ENCODE measurements at regions not wholly inside any gene's neighbourhood (a gene's known extent, or its start where the extent isn't known, plus 50 kb on each side); places are given as distances from the start of the nearest gene placed in this dataset.
A peak's percentile ranks its signal among the peaks of the same experiment; 100 is the strongest.

DNA sequence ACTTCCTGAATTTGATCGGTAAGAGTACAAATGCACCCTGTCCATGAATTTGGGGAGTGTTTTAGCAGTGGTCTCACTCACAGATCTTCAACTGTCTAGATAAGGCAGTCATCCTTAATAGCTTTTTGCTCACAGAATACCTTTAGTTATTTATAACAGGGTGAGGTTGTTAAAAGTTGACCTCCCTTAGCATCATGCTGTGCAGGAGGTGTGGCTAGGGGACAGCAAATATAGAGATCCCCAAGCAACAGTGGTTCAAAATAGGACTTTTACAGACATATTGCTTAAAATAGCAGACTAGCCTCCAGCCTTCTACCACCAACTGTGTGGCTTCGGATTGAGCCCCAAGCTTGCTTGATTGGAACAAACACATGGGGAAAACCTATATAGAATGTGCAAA lies 724.4 kb downstream of the TLE1 start:
- H3K4me3 ChIP-seq (ENCODE audit: low read length), result no peak overlapping the region
- DNase-seq (ENCODE audit: low read depth), result no peak
- TF ChIP-seq, protein P1, sequence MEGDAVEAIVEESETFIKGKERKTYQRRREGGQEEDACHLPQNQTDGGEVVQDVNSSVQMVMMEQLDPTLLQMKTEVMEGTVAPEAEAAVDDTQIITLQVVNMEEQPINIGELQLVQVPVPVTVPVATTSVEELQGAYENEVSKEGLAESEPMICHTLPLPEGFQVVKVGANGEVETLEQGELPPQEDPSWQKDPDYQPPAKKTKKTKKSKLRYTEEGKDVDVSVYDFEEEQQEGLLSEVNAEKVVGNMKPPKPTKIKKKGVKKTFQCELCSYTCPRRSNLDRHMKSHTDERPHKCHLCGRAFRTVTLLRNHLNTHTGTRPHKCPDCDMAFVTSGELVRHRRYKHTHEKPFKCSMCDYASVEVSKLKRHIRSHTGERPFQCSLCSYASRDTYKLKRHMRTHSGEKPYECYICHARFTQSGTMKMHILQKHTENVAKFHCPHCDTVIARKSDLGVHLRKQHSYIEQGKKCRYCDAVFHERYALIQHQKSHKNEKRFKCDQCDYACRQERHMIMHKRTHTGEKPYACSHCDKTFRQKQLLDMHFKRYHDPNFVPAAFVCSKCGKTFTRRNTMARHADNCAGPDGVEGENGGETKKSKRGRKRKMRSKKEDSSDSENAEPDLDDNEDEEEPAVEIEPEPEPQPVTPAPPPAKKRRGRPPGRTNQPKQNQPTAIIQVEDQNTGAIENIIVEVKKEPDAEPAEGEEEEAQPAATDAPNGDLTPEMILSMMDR (IDR thresholded peaks at IDR 0.05; ENCODE audit: insufficient read depth, low read depth, low read length, missing control alignments), result no peak

DNA sequence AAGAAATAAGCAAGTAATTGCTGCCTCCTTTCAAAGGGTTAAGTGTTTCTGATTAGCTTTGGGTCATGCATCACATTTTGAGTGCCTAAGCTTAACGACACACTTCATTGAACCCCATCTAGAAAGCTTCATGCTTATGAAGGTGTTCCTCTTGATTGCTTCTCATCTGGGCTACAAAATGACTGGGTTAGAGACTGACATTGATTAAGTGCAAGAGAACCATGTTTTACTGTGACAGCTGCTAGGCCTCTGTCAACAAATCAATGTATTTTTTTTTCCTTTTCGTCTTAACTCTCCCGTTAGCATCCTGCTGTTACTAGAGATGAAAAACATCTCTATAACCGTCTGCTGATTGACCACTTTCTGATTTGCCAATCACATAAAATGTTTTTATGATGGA lies 725.0 kb downstream of the TLE1 start:
- H3K4me3 ChIP-seq (ENCODE audit: low read length), result no peak overlapping the region
- no peak for DNase-seq (ENCODE audit: low read depth)
- TF ChIP-seq, protein P1 (IDR thresholded peaks at IDR 0.05; ENCODE audit: insufficient read depth, low read depth, low read length, missing control alignments), result no peak

DNA sequence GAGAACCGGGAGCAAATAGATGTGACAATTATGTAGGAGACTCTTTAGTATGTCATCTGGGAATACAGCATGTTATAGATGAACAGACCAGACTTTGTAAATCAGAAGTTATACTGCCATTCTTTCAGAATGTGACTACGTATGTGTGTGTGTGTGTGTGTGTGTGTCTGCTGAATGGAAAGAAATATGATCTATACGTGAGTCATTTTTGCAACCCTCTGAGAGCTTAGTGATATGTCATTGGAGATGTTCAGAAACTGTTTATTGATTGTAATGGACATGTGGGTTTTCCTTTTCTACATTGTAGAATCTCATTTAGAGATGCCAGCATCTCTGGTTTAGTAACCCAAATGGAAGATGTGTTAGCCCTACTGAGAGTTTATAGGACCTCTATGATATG lies 731.5 kb downstream of the TLE1 start:
- DNase-seq (ENCODE audit: low read depth), result peak; percentile 38
- TF ChIP-seq, protein P1 (IDR thresholded peaks at IDR 0.05; ENCODE audit: insufficient read depth, low read depth, low read length, missing control alignments), result no peak
- H3K4me3 ChIP-seq (ENCODE audit: low read length), result no peak overlapping the region

DNA sequence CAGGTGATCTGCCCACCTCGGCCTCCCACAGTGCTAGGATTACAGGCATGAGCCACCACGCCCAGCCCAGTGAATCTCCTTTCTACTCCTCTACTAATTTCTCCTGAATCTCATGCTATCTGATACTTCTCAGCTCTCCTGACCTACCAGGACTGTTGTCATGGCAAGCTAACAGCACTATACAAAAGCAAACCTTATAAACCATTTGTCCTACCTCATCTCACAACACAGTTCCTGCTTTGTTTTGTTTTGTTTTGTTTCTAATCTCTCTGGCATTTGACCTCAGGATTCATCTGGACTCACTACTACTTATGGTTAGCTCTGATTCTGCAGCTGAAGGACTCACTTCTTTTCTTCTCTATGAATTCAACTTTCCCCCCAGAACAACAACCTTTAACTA lies 734.8 kb downstream of the TLE1 start:
- DNase-seq (ENCODE audit: low read depth), result no peak
- TF ChIP-seq, protein P1 (IDR thresholded peaks at IDR 0.05; ENCODE audit: insufficient read depth, low read depth, low read length, missing control alignments), result no peak
- H3K4me3 ChIP-seq (ENCODE audit: low read length), result no peak overlapping the region

DNA sequence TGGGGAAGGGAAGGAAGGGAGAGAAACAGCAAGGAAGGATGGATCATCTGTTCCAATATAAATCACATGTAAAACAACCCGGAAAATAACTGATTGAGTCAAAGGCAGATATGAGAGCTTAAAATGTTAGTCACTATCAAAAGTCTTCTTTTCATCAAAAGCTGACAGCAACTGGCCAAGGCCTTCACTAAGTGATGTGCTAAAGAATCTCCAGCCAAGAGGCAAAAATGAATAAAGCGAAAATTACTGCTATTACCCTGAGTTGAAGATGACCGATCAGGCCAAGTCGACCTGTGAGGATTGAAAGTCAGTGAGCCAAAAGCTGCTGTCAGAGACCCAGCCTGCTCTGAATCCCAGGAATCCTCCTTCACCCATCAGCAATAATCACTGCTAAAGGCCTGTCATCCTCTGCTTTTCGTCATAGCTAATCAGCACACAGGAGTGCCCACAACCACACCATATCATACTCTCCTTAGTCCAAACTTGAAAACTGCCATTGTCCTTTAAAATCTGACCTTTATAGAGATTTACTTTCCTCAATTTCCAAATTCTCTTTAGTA lies 736.9 kb downstream of the TLE1 start:
- H3K4me3 ChIP-seq (ENCODE audit: low read length), result no peak overlapping the region
- DNase-seq (ENCODE audit: low read depth), result no peak
- TF ChIP-seq, protein P1 (IDR thresholded peaks at IDR 0.05; ENCODE audit: insufficient read depth, low read depth, low read length, missing control alignments), result no peak

DNA sequence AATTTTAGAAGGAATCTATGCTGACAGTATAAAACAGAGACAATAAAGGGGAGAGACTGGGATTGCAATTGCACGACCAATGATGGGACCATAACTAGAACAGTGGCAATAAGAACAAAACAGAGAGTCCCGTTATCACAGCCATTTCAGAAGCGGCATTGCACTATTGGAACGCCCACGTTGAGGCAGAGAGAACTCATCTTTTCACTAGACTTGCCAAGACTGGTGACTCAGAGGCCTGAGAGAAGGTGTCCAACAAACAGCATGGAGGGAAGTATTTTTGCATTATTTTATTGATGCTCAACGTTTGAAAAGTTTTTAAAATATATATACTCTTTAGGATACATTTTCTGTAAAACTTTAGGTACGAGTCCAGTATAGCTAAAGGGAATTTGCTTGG lies 737.7 kb downstream of the TLE1 start:
- TF ChIP-seq, protein P1 (IDR thresholded peaks at IDR 0.05; ENCODE audit: insufficient read depth, low read depth, low read length, missing control alignments), result no peak
- peak; percentile 16 for DNase-seq (ENCODE audit: low read depth)

DNA sequence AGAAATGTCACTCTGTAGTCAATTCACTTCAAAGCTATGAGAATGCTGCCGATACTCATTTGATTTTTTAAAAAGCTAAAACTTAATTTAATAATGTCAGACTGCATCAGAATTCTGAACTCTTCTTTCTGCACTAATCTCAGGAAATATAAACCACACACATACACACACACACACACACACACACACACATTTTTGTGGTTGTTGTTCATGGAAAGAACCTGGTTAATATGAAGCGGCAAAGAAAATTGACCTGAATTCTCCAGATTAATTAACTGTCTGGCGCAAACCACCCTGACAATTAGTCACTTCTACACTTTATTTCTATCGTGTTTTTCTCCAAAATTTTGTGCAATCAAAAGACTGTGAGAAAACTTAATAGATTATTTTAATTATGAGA lies 740.5 kb downstream of the TLE1 start:
- DNase-seq (ENCODE audit: low read depth), result no peak
- H3K4me3 ChIP-seq (ENCODE audit: low read length), result no peak overlapping the region
- TF ChIP-seq, protein P1 (IDR thresholded peaks at IDR 0.05; ENCODE audit: insufficient read depth, low read depth, low read length, missing control alignments), result no peak

More for the DNA sequence above, 737.7 kb downstream of the TLE1 start:
- H3K4me3 ChIP-seq (ENCODE audit: low read length), result no peak overlapping the region
